Colonic mucosa (tissue), 4 donors: ENCODE measurements at regions not wholly inside any gene's neighbourhood (a gene's known extent, or its start where the extent isn't known, plus 50 kb on each side); places are given as distances from the start of the nearest gene placed in this dataset.

Experiments used
- DNase-seq: peaks from one replicate; pipeline ENCODE4 v3.0.0-alpha.2; 2020
- H3K27ac ChIP-seq: fragments of 200-600 bp; one replicate; pipeline ENCODE4 v1.8.0; 2021
- H3K27me3 ChIP-seq: fragments of 200-600 bp; one replicate; pipeline ENCODE4 v1.8.0; 2021
- H3K36me3 ChIP-seq: fragments of 200-600 bp; one replicate; pipeline ENCODE4 v1.8.0; 2021
- H3K4me1 ChIP-seq: fragments of 200-600 bp; one replicate; pipeline ENCODE4 v1.8.0; 2021; ENCODE audit warnings: mild to moderate bottlenecking
- H3K4me3 ChIP-seq: fragments of 200-600 bp; one replicate; pipeline ENCODE4 v1.8.0; 2021
- H3K9ac ChIP-seq, 2 donors: one replicate each; pipeline ENCODE4 v1.7.0; 2013; ENCODE audit warnings: control low read depth in 2 of 2, low read depth in 2 of 2, low read length in 2 of 2
- H3K9me3 ChIP-seq: fragments of 200-600 bp; one replicate; pipeline ENCODE4 v1.8.0; 2021
- intact Hi-C: fragments of 100-400 bp; cut with DNase I; formaldehyde crosslinking; loops from one replicate; pipeline ENCODE4 v1.14.1; 2022
- TF ChIP-seq, protein P1 (sequence below): fragments of 200-600 bp; IDR thresholded peaks from one replicate; pipeline ENCODE4 v1.8.0; 2022; ENCODE audit warnings: antibody characterized with exemption, mild to moderate bottlenecking
- donor health status: healthy.
- donor health status: DM: no; HTN: no; CAD: no.
- donor health status: DM: no; HTN: no; CAD: no.

DNA sequence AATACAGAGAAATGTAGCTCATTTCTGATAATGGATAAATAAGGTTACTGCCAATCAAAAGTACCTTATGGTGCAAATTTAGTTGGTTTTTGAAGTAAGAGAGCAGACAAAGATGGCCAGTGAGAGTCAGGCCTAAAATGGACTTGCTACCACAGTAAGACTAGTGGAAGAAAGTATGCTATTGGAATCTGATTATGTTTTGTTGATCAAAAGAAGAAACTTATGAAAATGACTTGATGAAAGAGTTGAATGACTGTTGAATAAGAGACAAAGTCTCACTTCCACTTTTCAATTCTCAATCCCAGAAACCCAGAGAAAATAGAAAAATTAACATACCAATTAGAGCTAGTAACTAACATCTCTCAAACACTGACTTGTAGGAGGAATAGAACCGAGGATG lies 737.8 kb upstream of the INTU start:
- Histone ChIP-seq H3K27ac (no peak overlapping the region), H3K9ac (no peak overlapping the region), H3K4me1 (no peaks in the 10 kb centered on the region), H3K9me3 (no peaks in the 10 kb centered on the region), H3K27me3 (no peaks in the 10 kb centered on the region), H3K36me3 (no peaks in the 10 kb centered on the region), H3K4me3 (no peak overlapping the region)
- TF ChIP-seq, protein P1, sequence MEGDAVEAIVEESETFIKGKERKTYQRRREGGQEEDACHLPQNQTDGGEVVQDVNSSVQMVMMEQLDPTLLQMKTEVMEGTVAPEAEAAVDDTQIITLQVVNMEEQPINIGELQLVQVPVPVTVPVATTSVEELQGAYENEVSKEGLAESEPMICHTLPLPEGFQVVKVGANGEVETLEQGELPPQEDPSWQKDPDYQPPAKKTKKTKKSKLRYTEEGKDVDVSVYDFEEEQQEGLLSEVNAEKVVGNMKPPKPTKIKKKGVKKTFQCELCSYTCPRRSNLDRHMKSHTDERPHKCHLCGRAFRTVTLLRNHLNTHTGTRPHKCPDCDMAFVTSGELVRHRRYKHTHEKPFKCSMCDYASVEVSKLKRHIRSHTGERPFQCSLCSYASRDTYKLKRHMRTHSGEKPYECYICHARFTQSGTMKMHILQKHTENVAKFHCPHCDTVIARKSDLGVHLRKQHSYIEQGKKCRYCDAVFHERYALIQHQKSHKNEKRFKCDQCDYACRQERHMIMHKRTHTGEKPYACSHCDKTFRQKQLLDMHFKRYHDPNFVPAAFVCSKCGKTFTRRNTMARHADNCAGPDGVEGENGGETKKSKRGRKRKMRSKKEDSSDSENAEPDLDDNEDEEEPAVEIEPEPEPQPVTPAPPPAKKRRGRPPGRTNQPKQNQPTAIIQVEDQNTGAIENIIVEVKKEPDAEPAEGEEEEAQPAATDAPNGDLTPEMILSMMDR = no peak
- no peak for DNase-seq
- intact Hi-C loops = no loop called here

GRCh38 chr4:126895988-126896570 lies 736.7 kb upstream of the INTU start:
- H3K36me3 ChIP-seq = no peaks in the 10 kb centered on the region
- TF ChIP-seq, protein P1 = no peak
- no peaks in the 10 kb centered on the region for H3K9me3 ChIP-seq
- no peak overlapping the region for H3K9ac ChIP-seq
- H3K4me1 ChIP-seq = no peaks in the 10 kb centered on the region
- intact Hi-C loops = no loop called here
- no peaks in the 10 kb centered on the region for H3K27me3 ChIP-seq
- no peak overlapping the region for H3K27ac ChIP-seq
- H3K4me3 ChIP-seq = no peak overlapping the region
- DNase-seq = no peak

GRCh38 chr4:126897038-126897437 lies 735.7 kb upstream of the INTU start:
- H3K9me3 ChIP-seq = no peaks in the 10 kb centered on the region
- no peaks in the 10 kb centered on the region for H3K36me3 ChIP-seq
- H3K4me3 ChIP-seq = no peak overlapping the region
- H3K4me1 ChIP-seq = no peaks in the 10 kb centered on the region
- no peak overlapping the region for H3K9ac ChIP-seq
- H3K27ac ChIP-seq = no peak overlapping the region
- no peaks in the 10 kb centered on the region for H3K27me3 ChIP-seq
- TF ChIP-seq, protein P1 = no peak
- DNase-seq = no peak
- intact Hi-C loops = no loop called here

DNA sequence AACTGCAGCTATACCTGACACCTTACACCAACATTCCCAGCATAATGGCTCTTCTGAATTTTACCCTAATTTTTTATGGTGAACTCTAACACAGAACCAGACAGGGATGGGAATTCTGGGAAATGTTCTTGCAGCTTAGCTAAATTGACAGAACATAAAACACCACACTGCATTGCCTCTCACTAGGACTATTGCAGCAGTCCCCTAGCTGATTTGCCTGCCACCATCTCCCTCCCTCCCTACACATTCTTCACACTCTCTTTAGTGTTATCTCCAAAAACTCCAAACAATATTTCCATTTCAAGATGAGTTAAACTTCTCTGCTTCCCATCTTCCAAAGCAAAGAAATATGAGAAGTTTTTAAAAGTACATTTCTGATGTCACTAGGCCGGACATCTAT lies 733.9 kb upstream of the INTU start:
- intact Hi-C loops = no loop called here
- Histone ChIP-seq H3K9me3 (no peaks in the 10 kb centered on the region), H3K27me3 (no peaks in the 10 kb centered on the region), H3K4me1 (no peaks in the 10 kb centered on the region), H3K4me3 (no peak overlapping the region), H3K36me3 (no peaks in the 10 kb centered on the region), H3K9ac (no peak overlapping the region), H3K27ac (no peak overlapping the region)
- DNase-seq = no peak
- TF ChIP-seq, protein P1 = no peak

DNA sequence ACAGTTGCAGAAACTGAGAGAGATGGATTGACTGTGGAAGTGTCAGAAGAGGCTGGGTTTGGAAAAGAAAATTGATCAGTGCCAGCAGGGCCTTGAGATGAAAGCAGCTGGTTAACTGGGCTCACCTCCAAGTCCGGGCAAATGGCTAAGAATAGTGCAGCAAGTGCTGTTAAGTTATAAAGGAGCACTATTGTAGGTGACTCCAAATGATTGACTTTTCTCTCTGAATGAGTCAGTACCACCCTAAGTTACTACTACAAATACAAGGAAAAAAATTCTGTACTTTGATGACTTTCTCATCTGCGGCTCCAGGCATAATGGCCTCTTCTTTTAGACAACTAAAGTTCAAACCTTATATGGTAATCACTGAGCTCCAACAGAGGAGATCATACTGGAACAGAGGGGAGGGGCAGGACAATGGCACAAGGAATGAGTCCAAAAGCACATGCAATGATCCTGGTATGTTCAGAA lies 733.4 kb upstream of the INTU start:
- H3K27ac ChIP-seq = no peak overlapping the region
- no peaks in the 10 kb centered on the region for H3K4me1 ChIP-seq
- H3K9me3 ChIP-seq = no peaks in the 10 kb centered on the region
- H3K4me3 ChIP-seq = no peak overlapping the region
- intact Hi-C loops = no loop called here
- H3K27me3 ChIP-seq = no peaks in the 10 kb centered on the region
- DNase-seq = no peak
- no peak overlapping the region for H3K9ac ChIP-seq
- TF ChIP-seq, protein P1 = no peak
- no peaks in the 10 kb centered on the region for H3K36me3 ChIP-seq
